Uterus (tissue), 3 donors: ENCODE measurements at regions not wholly inside any gene's neighbourhood (a gene's known extent, or its start where the extent isn't known, plus 50 kb on each side); places are given as distances from the start of the nearest gene placed in this dataset.

Source experiments
- DNase-seq, 2 donors: peaks; one replicate each; pipeline ENCODE4 v3.0.0-alpha.2; 2019 to 2020
- H3K27ac ChIP-seq, 2 donors: fragments of 200-600 bp; sonication (generic); 1 replicate in 1 of 2; 2 replicates in 1 of 2; pipeline ENCODE4 v1.5.1; 2016 to 2018
- H3K27me3 ChIP-seq, 2 donors: fragments of 200-600 bp; sonication (generic); one replicate each; pipeline ENCODE4 v1.5.1; 2018 to 2019; ENCODE audit warnings: control low read depth in 1 of 2
- H3K36me3 ChIP-seq, 2 donors: fragments of 200-600 bp; sonication (generic); one replicate each; pipeline ENCODE4 v1.5.1; 2019; ENCODE audit warnings: control low read depth in 1 of 2
- H3K4me1 ChIP-seq, 2 donors: fragments of 200-600 bp; sonication (generic); one replicate each; pipeline ENCODE4 v1.5.1; 2018 to 2019; ENCODE audit warnings: control low read depth in 1 of 2
- H3K4me3 ChIP-seq, 2 donors: fragments of 200-600 bp; sonication (generic); 1 replicate in 1 of 2; 2 replicates in 1 of 2; pipeline ENCODE4 v1.5.1; 2018 to 2019; ENCODE audit warnings: mild to moderate bottlenecking in 1 of 2
- H3K9me3 ChIP-seq, 2 donors: fragments of 200-600 bp; sonication (generic); one replicate each; pipeline ENCODE4 v1.5.1; 2019; ENCODE audit warnings: control low read depth in 1 of 2
- CTCF ChIP-seq, 4 experiments: fragments of 200-600 bp in 2 of 4; fragments of 450-650 bp in 2 of 4; sonication (generic) in 2 of 4; IDR thresholded peaks; one replicate each; pipeline ENCODE4 v1.5.1; 2016 to 2019; ENCODE audit warnings: antibody characterized with exemption in 4 of 4, mild to moderate bottlenecking in 2 of 4, moderate library complexity in 1 of 4
- POLR2A ChIP-seq, 2 donors: fragments of 450-650 bp; IDR thresholded peaks; one replicate each; pipeline ENCODE4 v1.6.1; 2016; ENCODE audit warnings: antibody characterized with exemption in 2 of 2, mild to moderate bottlenecking in 1 of 2, moderate library complexity in 1 of 2
- intact Hi-C: fragments of 100-400 bp; cut with DNase I; formaldehyde crosslinking; loops from one replicate; pipeline ENCODE4 v1.15.1; 2023; ENCODE audit warnings: low total_unique reads
- donor health status: DM: yes; HTN: yes; CAD: no.

GRCh38 chr6:53446151-53446550, 97.4 kb upstream of the ELOVL5 start:
- H3K4me1 ChIP-seq = no peaks in the 10 kb centered on the region
- no peaks in the 10 kb centered on the region for H3K9me3 ChIP-seq
- intact Hi-C loops = no loop called here
- H3K36me3 ChIP-seq = no peaks in the 10 kb centered on the region
- H3K27ac ChIP-seq = no peak overlapping the region
- TF ChIP-seq POLR2A (IDR thresholded peaks at IDR 0.05) (no peak), CTCF (IDR thresholded peaks at IDR 0.05) (no peak)
- no peak for DNase-seq
- H3K27me3 ChIP-seq = no peaks in the 10 kb centered on the region
- H3K4me3 ChIP-seq = no peak overlapping the region

- no peaks in the 10 kb centered on the region for H3K27me3 ChIP-seq
- no peak for TF ChIP-seq POLR2A (IDR thresholded peaks at IDR 0.05)
- TF ChIP-seq CTCF (IDR thresholded peaks at IDR 0.05) = no peak
- intact Hi-C loops = no loop called here
- H3K4me1 ChIP-seq = no peaks in the 10 kb centered on the region
- no peak overlapping the region for H3K27ac ChIP-seq
- no peak for DNase-seq
- H3K9me3 ChIP-seq = no peaks in the 10 kb centered on the region
- no peaks in the 10 kb centered on the region for H3K36me3 ChIP-seq
- H3K4me3 ChIP-seq = no peak overlapping the region
Observed at GRCh38 chr6:53441761-53442160, 93.0 kb upstream of the ELOVL5 start.

GRCh38 chr6:53441035-53441493, 92.3 kb upstream of the ELOVL5 start:
- no peaks in the 10 kb centered on the region for H3K27me3 ChIP-seq
- H3K4me1 ChIP-seq = no peaks in the 10 kb centered on the region
- intact Hi-C loops = no loop called here
- H3K9me3 ChIP-seq = no peaks in the 10 kb centered on the region
- TF ChIP-seq POLR2A (IDR thresholded peaks at IDR 0.05) = no peak
- no peak for TF ChIP-seq CTCF (IDR thresholded peaks at IDR 0.05)
- no peak overlapping the region for H3K4me3 ChIP-seq
- no peak for DNase-seq
- H3K36me3 ChIP-seq = no peaks in the 10 kb centered on the region
- peak overlapping the region in 1 of 2 donors; percentile 22 for H3K27ac ChIP-seq

- H3K27me3 ChIP-seq = no peaks in the 10 kb centered on the region
- no peak for DNase-seq
- TF ChIP-seq CTCF (IDR thresholded peaks at IDR 0.05) (no peak), POLR2A (IDR thresholded peaks at IDR 0.05) (no peak)
- intact Hi-C loops = no loop called here
- no peaks in the 10 kb centered on the region for H3K9me3 ChIP-seq
- H3K4me3 ChIP-seq = no peak overlapping the region
- no peaks in the 10 kb centered on the region for H3K4me1 ChIP-seq
- no peaks in the 10 kb centered on the region for H3K36me3 ChIP-seq
- H3K27ac ChIP-seq = peak overlapping the region in 1 of 2 donors; percentile 22
Observed at GRCh38 chr6:53440336-53440945, 91.7 kb upstream of the ELOVL5 start.

- Histone ChIP-seq H3K27ac (no peak overlapping the region), H3K36me3 (no peaks in the 10 kb centered on the region), H3K4me3 (no peak overlapping the region), H3K4me1 (no peaks in the 10 kb centered on the region), H3K27me3 (no peaks in the 10 kb centered on the region), H3K9me3 (no peaks in the 10 kb centered on the region)
- intact Hi-C loops = no loop called here
- TF ChIP-seq POLR2A (IDR thresholded peaks at IDR 0.05) (no peak), CTCF (IDR thresholded peaks at IDR 0.05) (no peak)
- DNase-seq = no peak
Observed at GRCh38 chr6:53439556-53439955, 90.8 kb upstream of the ELOVL5 start.
